NCI-H82 (cell line): ENCODE measurements at regions not wholly inside any gene's neighbourhood (a gene's known extent, or its start where the extent isn't known, plus 50 kb on each side); places are given as distances from the start of the nearest gene placed in this dataset.
A peak's percentile ranks its signal among the peaks of the same experiment; 100 is the strongest.
"Not testable (repeated sequence)": the region's sequence is repeated elsewhere in the genome, so short reads cannot be mapped to it uniquely, and the experiment has no call there.

Experiments
- DNase-seq: peaks from one replicate; lab custom pipeline; 2025; lab: John Stamatoyannopoulos, UW

DNA sequence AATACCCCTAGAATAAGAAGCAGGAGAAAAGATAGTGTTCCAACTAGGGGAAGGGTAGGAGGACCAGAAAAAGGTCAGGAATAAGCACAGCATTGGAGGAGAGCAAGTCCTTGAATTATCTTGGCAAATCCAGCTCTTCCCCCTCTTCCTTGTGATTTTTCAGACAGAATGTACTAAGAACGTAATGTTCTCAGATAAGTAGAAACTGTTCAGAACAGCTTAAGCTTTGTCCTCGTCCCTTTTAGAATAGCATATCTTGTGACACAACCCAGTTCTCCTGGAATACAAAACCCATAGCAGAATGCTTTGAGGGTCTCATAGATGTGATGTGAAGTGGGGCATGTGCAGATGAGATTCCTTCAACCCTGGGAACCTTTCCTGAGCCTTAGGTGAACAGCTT lies 97.4 kb downstream of the EMB start:
- no peak for DNase-seq

DNA sequence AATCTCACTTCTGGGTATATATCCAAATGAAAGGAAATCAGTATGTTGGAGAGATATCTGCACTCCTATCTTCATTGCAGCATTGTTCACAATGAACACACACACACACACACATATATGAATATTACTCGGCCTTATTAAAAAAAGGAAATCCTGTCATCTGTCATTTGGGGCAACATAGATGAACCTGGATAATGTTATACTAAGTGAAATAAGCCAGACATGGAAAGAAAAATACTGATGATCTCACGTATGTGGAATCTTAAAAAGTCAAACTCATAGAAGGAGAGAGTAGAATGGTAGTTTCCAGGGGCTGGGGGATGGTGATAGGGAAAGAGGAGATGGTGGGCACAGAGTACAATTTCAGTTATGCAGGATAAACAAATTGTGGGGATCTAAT lies 100.3 kb downstream of the EMB start:
- no peak for DNase-seq

DNA sequence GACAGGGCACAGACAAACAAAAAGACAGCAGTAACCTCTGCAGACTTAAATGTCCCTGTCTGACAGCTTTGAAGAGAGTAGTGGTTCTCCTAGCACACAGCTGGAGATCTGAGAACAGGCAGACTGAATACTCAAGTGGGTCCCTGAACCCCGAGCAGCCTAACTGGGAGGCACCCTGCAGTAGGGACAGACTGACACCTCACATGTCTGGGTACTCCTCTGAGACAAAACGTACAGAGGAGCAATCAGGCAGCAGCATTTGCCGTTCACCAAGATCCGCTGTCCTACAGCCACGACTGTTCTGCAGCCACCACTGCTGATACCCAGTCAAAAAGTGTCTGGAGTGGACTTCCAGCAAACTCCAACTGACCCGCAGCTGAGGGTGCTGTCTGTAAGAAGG lies 110.5 kb downstream of the EMB start:
- not testable (repeated sequence) for DNase-seq

DNA sequence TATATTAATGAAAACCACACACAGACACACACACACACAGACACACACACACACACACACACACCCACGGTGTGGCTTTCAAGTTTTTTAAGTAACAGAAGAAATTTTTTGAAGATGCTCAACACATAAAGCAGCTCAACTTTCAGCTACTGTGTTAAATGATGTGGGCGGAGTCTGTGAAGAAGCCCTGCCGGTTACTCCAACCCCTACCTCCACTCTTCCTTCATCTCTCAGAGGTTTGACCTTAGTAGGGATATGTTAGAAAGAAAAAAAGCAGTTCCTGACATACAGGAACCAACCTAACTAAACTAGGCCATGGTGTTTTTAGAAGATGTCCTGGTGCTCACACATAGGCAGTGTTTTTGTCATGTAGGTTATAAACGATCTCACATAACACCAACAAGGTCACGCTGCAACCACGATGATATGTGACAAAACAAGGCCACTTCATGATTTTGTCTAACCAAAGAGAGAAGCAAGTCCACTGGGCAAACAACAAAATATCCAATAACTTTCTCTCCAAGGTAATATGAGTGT lies 112.8 kb downstream of the EMB start:
- no peak for DNase-seq

DNA sequence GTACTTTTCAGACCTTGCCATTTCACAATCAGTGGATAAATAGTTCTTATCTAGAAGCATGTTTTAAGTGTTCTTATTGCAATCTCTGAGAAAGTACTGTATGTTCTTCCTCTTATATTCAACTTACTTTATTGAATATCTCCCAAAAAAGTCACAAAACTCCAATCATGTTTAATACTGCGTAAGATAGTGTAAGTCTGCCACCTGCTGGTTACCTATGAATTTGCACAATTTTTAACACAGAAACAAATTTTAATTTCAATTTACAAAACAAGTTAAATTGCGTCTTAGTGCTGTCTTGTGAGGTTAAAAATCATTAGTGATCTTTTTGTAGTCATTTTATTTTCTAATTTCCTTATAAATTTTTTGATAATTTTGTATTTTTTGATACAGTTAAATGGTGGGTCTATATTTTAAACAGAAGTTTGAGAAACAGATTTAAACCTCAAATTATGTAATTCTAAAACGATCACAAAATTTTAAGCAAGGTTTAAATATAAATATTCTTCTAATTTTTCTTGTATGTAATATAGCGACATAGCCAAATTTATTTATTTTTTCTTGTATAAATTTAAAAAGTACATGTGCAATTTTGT lies 115.8 kb downstream of the EMB start:
- peak; percentile 33 for DNase-seq

DNA sequence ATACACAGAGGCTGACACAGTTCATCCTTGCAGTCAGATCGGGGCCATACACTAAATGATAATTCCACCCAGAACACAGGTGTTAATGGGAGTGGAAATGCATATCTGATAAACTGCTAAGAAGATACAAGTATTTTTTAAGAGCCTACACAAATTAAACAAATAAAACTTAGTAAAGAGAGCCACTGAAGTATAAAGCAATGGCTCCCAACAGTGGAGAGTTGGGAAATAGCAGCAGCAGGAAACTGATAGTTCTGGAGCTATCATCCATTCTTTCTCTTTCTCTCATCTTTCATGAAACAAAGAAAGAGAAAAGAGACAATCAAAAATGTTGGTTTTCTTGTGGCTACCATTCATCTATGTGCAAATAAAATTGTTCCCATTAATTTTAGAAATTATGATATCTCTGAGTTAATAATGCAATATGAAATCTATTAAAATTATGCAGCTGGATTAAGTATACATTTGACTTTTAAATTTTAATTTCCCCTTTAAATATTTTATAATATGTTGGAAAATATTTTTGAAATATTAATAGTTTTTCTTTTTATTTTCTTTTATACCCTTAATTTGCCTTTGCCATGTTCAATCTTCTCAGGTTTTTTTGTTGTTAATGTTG lies 120.8 kb downstream of the EMB start:
- no peak for DNase-seq

DNA sequence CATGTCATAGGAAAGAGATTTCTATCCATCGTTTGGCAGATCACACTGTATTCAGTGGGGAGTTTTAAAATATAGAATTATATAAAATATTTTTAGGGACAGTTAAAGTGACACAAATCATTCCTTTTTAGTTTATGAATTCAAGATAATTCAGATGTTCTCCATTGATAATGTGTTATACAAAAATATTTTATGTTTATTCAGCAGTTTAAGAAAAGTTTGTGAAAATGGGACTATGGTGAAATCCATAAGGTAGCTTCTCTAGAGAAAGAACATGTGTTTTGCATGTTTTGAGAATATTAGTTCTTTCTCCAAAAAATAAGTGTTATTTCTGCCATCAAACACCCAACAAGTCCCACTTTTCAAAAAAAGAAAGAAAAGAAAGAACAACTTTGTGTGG lies 122.9 kb downstream of the EMB start:
- DNase-seq = no peak

DNA sequence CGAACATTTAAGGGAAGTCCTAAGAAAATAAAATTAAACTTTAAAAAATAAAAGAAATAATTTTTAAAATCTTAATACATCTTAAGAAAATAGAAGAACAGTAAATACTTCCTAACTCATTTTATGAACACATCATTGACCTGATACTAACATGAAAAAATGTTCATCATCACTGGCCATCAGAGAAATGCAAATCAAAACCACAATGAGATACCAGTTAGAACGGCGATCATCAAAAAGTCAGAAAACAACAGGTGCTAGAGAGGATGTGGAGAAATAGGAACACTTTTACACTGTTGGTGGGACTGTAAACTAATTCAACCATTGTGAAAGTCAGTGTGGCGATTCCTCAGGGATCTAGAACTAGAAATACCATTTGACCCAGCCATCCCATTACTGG lies 134.6 kb downstream of the EMB start:
- not testable (repeated sequence) for DNase-seq

DNA sequence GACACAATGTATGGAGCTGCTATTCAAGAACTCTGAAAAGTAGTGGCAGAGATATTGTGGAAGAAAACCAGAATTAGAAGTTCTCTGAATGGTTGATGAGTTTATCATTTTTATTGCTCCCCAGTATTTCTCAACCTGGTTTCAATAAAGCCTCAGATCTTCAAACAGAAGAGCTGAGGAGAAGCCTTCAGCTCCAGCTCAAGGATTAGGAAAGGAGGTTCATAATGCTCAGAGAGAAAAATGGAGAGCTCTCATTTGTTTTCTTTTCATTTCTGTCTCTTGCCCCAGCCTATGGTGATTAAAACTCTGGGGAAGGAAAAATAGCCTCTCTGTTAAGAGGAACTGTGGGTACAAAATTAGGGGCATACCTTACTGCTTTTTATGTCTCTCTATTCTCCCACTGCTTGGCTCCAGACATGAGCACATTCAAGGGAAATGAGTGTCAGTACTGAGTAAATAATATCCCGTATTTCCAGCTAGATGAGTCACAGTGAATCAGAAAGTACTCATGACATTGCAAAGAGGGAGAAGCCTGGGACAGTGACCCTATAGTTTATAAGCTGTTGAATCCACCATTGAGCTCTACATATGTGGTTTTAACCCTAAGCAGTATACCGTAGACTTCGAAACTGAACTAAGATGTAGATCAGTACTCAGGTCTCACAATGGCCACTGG lies 138.1 kb downstream of the EMB start:
- DNase-seq = no peak

DNA sequence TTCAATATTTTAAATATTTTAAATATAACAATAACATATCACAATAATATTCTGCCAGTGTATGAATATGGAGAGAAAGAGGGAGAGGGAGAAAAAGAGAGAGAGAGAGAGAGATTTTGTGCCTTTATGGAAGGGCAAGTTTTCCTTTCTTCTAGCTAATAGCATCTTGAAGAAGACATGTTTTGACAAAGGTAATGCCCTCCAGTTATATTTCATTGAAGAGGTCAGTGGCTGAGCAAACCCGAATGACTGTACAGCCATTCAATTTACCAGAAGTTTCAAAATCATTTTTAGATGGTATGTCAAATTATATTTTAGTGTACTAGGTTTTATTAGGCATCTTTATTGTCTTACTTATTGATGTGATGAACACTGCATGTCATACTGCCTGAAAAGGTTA lies 139.3 kb downstream of the EMB start:
- no peak for DNase-seq

DNA sequence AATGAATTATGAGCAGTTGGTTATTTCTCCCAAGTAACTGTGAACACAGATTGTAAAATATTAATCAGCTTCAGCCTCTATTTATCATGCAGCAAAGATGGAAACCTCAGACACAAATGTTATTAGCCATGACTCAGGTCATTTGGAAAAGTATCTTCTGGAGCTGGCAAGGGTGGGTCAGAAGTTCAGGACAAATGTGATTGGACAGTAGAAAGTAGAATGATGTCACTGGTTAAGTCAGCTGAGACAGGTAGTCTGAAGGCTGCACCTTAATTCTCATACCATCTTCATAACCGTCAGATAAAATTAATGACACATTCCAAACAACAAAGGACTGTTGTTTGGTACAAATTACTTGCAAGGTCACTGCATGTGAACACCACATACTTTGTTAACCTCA lies 140.2 kb downstream of the EMB start:
- DNase-seq = no peak

DNA sequence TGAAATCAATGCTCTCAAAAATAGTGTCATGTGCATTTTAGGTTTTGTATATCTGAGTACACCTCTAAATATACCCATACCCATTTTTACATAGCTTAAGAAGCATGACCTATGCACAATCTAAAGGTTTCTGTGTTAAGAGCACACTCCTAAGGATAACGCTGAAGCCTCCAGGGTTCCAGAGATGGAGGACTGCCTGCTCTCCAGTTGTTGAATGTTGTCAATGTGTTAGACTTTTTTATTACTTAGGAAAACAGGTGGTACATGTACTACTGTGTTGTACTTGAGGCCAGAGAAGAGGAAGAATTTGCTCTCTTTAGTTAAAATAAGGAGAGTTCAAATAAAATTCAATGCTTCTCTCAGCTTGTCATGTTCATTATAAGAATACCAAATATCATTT lies 141.2 kb downstream of the EMB start:
- no peak for DNase-seq

DNA sequence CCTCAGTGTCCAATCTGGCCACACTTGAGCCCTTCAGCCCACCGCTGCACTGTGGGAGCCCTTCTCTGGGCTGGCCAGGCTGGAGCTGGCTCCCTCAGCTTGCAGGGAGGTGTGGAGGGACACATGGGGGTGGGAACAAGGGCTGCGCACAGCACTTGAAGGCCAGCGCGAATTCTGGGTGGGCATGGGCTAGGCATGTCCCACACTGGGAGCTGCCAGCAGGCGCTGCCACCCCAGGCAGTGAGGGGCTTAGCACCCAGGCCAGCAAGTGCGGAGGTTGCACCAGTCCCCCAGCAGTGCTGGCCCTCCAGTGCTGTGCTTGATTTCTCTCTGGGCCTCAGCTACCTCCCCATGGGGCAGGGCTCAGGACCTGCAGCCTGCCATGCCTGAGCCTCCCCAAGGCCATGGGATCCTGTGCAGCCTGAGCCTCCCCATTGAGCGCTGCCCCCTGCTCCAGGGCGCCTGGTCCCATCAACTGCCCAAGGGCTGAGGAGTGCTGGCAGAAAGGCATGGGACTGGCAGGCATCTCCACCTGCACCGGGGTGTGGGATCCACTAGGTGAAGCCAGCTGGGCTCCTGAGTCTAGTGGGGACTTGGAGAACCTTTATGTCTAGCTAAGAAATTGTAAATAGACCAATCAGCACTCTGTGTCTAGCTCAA lies 148.2 kb downstream of the EMB start:
- no peak for DNase-seq

DNA sequence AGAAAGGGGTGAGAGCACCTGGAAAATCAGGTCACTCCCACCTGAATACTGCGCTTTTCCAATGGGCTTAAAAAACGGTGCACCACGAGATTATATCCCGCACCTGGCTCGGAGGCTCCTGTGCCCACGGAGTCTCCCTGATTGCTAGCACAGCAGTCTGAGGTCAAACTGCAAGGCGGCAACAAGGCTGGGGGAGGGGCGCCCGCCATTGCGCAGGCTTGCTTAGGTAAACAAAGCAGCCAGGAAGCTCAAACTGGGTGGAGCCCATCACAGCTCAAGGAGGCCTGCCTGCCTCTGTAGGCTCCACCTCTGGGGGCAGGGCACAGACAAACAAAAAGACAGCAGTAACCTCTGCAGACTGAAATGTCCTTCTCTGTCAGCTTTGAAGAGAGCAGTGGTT lies 160.6 kb downstream of the EMB start:
- not testable (repeated sequence) for DNase-seq
